Fibroblast of the aortic adventitia (primary cell): ENCODE measurements at regions not wholly inside any gene's neighbourhood (a gene's known extent, or its start where the extent isn't known, plus 50 kb on each side); places are given as distances from the start of the nearest gene placed in this dataset.

Source experiments
- DNase-seq: peaks from one replicate; pipeline ENCODE4 v3.0.0-alpha.2; 2010; ENCODE audit warnings: low read depth
- H3K4me3 ChIP-seq: 2 replicates; pipeline ENCODE4 v1.5.1; 2011; ENCODE audit warnings: low read depth, mild to moderate bottlenecking, control low read depth, low read length, moderate library complexity
- TF ChIP-seq, protein P1 (sequence below): IDR thresholded peaks from 2 replicates; pipeline ENCODE4 v1.5.1; 2011; ENCODE audit warnings: mild to moderate bottlenecking, low read length, control low read depth, inconsistent platforms; ENCODE audit not compliant: insufficient read depth

DNA sequence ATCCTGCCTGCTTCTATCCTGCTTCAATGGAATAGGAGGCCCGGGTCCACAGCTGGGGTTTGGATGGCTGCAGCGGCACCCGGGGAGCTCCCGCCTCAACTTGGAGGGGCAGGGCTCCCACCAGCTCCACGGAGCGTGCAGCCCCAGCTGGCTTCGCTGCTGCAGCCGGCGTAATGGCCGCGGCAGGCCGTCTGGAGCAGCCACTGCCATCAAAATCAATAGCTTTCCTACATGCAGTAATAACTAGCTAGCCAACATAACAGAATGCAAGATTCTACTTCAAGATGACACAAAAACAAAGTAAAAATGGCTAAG, 154.2 kb upstream of the RMP24 start:
- H3K4me3 ChIP-seq = no peak overlapping the region
- TF ChIP-seq, protein P1, sequence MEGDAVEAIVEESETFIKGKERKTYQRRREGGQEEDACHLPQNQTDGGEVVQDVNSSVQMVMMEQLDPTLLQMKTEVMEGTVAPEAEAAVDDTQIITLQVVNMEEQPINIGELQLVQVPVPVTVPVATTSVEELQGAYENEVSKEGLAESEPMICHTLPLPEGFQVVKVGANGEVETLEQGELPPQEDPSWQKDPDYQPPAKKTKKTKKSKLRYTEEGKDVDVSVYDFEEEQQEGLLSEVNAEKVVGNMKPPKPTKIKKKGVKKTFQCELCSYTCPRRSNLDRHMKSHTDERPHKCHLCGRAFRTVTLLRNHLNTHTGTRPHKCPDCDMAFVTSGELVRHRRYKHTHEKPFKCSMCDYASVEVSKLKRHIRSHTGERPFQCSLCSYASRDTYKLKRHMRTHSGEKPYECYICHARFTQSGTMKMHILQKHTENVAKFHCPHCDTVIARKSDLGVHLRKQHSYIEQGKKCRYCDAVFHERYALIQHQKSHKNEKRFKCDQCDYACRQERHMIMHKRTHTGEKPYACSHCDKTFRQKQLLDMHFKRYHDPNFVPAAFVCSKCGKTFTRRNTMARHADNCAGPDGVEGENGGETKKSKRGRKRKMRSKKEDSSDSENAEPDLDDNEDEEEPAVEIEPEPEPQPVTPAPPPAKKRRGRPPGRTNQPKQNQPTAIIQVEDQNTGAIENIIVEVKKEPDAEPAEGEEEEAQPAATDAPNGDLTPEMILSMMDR = no peak
- no peak for DNase-seq

DNA sequence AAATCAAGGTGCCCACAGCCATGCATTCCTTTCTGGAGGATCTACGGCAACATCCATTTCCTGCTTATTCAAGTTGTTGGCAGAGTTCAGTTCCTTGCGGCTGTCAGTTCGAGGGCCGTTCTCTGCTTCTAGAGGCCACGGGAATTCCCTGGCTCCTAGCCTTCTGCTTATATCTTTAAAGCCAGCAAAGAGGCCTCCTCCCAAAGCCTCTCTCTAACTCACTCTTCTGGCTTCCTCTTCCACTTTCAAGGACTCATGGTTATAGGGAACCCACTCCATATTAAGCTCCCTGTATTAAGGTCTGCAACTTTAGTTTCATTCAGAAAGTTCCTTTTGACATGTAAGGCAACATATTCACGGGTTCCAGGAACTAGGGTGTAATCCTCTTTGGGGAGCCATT, 150.1 kb upstream of the RMP24 start:
- TF ChIP-seq, protein P1 = no peak
- no peak overlapping the region for H3K4me3 ChIP-seq
- DNase-seq = no peak

DNA sequence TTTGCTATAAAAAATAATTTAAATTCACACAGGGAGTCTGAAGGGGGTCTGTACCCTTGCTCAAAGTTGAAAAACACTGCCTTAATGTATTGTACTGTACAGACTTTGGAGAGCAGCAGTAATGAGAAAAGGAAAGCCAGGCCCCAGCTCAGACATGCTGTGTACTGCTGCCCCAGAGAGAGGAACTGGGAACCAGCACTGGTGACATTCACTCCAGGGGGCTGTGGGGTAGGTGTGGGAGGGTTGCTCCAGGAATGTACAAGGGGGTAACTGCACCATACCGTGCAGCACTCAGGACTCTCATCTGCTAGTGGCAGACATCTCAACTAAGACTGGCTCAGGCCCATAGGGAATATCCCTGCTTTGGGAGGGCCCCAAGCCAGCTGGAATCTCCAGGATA, 146.0 kb upstream of the RMP24 start:
- H3K4me3 ChIP-seq = no peak overlapping the region
- DNase-seq = no peak
- TF ChIP-seq, protein P1 = no peak

DNA sequence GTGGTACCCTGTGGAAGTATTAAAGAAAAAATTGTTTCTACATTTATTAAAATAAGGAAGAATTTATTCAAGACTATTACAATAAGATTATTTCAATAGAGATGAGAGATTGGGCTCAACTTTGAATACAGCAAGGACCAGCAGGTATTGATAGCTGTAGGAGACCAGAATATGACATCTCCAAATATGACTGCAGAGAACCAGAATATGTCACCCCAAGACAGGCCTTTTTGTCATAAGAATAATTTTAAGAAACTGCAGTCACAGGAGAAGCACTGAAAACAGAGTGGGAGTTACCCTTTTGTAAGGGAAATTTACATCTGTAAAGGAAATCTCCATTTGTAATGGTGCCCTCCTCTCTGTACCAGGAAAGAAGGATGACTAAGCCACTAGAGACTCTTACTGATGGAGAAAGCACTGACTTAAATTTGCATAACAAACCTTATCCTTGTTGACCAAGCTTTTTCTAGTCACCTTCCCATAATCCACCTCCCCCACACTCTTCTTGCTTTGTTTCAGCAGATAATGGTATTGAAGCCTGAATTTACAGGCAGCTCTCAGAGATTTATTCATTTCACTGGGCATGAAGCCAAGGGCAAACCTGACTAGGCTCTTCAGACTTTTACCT, 145.1 kb upstream of the RMP24 start:
- TF ChIP-seq, protein P1 = no peak
- DNase-seq = no peak
- no peak overlapping the region for H3K4me3 ChIP-seq

DNA sequence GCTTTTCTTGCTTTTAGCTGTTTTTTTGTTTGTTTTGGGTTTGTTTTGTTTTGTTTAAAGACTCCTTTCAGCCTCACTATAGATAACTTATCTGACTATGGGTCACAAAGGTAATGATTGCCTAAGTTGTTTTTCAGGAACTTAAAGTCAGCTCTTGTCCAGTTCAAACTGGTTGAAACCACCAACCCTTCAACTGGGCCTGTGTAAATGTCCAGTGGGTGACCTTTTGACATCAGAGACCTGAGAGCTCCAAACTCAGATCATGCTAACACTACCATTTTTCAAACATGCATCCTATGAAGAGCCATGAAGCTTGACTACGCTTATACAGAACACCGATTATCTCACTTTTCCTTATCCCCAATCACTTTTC, 144.6 kb upstream of the RMP24 start:
- TF ChIP-seq, protein P1 = no peak
- no peak for DNase-seq
- no peak overlapping the region for H3K4me3 ChIP-seq

DNA sequence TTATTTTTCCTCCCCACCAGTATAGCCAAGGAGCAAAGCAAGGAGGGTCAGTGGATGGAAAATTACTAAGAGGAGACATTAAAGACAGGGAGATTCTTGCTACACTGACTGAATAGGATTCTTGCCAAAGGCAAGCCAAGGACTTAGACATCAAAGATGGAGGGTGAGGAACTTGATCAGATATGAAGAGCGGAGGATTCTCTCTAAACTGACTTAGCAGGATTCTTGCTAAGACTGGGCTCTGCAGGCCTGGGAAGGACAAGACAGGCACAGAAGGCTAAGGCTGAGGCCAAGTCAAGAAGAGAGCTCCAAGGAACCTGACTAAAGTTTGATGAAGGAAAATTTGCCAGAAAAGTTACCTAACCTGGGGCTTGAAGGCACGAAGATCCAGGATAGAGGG, 143.9 kb upstream of the RMP24 start:
- no peak for DNase-seq
- TF ChIP-seq, protein P1 = no peak
- H3K4me3 ChIP-seq = no peak overlapping the region

DNA sequence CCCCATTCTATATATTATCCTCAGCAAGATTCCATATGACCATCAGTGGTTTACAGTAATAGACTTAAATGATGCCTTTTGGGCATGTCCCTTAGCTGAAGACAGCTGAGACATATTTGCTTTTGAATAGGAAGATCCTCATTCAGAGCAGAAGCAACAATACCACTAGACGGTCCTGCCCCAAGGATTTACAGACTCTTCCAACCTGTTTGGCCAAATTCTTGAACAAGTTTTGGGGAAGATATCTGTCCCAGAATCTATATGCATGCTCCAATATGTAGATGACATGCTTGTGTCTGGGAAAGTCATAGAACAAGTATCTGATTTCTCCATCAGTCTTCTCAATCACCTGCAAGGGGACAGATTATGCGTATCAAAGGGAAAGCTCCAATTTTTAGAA, 137.1 kb upstream of the RMP24 start:
- DNase-seq = no peak
- H3K4me3 ChIP-seq = no peak overlapping the region
- TF ChIP-seq, protein P1 = no peak
